Left ventricle myocardium superior (tissue), 1 donor: ENCODE measurements at regions not wholly inside any gene's neighbourhood (a gene's known extent, or its start where the extent isn't known, plus 50 kb on each side); places are given as distances from the start of the nearest gene placed in this dataset.

ENCODE experiments used
- ATAC-seq: fragments of 200-7000 bp; cut with Tn5 transposase; one replicate; pipeline ENCODE4 v1.9.1; 2020; ENCODE audit warnings: mild to moderate bottlenecking, moderate library complexity
- DNase-seq: peaks from one replicate; pipeline ENCODE4 v3.0.0-alpha.2; 2020
- intact Hi-C: fragments of 100-400 bp; cut with micrococcal nuclease; formaldehyde crosslinking; loops from one replicate; pipeline ENCODE4 v1.11.0; 2022
- donor health status: DM: no; HTN: yes; CAD: no; lungs with severe emphysema.

GRCh38 chr1:230531103-230531502, 105.0 kb upstream of the PGBD5 start:
- ATAC-seq: peak; percentile 51
- no peak for DNase-seq
- intact Hi-C loops: no loop called here

GRCh38 chr1:230519246-230519645, 93.1 kb upstream of the PGBD5 start:
- no peak for DNase-seq
- no peak for ATAC-seq
- intact Hi-C loops: no loop called here

GRCh38 chr1:230518511-230518910, 92.4 kb upstream of the PGBD5 start:
- intact Hi-C loops: no loop called here
- ATAC-seq (no peak), DNase-seq (no peak)

GRCh38 chr1:230517786-230518185, 91.7 kb upstream of the PGBD5 start:
- ATAC-seq: peak; percentile 83
- intact Hi-C loops: no loop called here
- peak; percentile 42 for DNase-seq

- DNase-seq: no peak
- intact Hi-C loops: no loop called here
- peak; percentile 72 for ATAC-seq
These were observed 91.2 kb upstream of the PGBD5 start for GRCh38 chr1:230517326-230517725.

- peak; percentile 56 for DNase-seq
- ATAC-seq: peak; percentile 90
- intact Hi-C loops: no loop called here
These were observed 90.8 kb upstream of the PGBD5 start for GRCh38 chr1:230516889-230517288.

- ATAC-seq (no peak), DNase-seq (no peak)
- intact Hi-C loops: no loop called here
These were observed 89.5 kb upstream of the PGBD5 start for GRCh38 chr1:230515451-230516145.

GRCh38 chr1:230510496-230510895, 84.4 kb upstream of the PGBD5 start:
- DNase-seq (no peak), ATAC-seq (no peak)
- intact Hi-C loops: no loop called here

- intact Hi-C loops: no loop called here
- DNase-seq (no peak), ATAC-seq (no peak)
These were observed 83.3 kb upstream of the PGBD5 start for GRCh38 chr1:230509281-230509977.

GRCh38 chr1:230507666-230508402, 81.7 kb upstream of the PGBD5 start:
- peak; percentile 58 for DNase-seq
- ATAC-seq: peak; percentile 78
- intact Hi-C loops: no loop called here

GRCh38 chr1:230507236-230507635, 81.1 kb upstream of the PGBD5 start:
- ATAC-seq: no peak
- intact Hi-C loops: no loop called here
- DNase-seq: no peak

- intact Hi-C loops: no loop called here
- DNase-seq (no peak), ATAC-seq (no peak)
These were observed 80.3 kb upstream of the PGBD5 start for GRCh38 chr1:230506451-230506850.

GRCh38 chr1:230504310-230504709, 78.2 kb upstream of the PGBD5 start:
- DNase-seq (no peak), ATAC-seq (no peak)
- intact Hi-C loops: no loop called here

GRCh38 chr1:230503726-230504125, 77.6 kb upstream of the PGBD5 start:
- DNase-seq: no peak
- no peak for ATAC-seq
- intact Hi-C loops: no loop called here

GRCh38 chr1:230502996-230503395, 76.9 kb upstream of the PGBD5 start:
- DNase-seq: no peak

GRCh38 chr1:230502306-230502705, 76.2 kb upstream of the PGBD5 start:
- ATAC-seq: no peak
- intact Hi-C loops: no loop called here
- no peak for DNase-seq

More at GRCh38 chr1:230502996-230503395, 76.9 kb upstream of the PGBD5 start:
- ATAC-seq: no peak
- intact Hi-C loops: no loop called here

GRCh38 chr1:230501849-230502248, 75.7 kb upstream of the PGBD5 start:
- intact Hi-C loops: no loop called here
- ATAC-seq: no peak

GRCh38 chr1:230501242-230501641, 75.1 kb upstream of the PGBD5 start:
- ATAC-seq: no peak
- DNase-seq: no peak
- intact Hi-C loops: no loop called here

More at GRCh38 chr1:230501849-230502248, 75.7 kb upstream of the PGBD5 start:
- DNase-seq: no peak

- ATAC-seq (no peak), DNase-seq (no peak)
- intact Hi-C loops: no loop called here
These were observed 73.9 kb upstream of the PGBD5 start for GRCh38 chr1:230500063-230500462.

GRCh38 chr1:230499496-230499895, 73.4 kb upstream of the PGBD5 start:
- no peak for DNase-seq

More at GRCh38 chr1:230499496-230499895, 73.4 kb upstream of the PGBD5 start:
- intact Hi-C loops: no loop called here
- no peak for ATAC-seq
